Activated CD4-positive, CD25-positive, alpha-beta regulatory T cell (primary cell): ENCODE measurements at regions not wholly inside any gene's neighbourhood (a gene's known extent, or its start where the extent isn't known, plus 50 kb on each side); places are given as distances from the start of the nearest gene placed in this dataset.
"Not testable (repeated sequence)": the region's sequence is repeated elsewhere in the genome, so short reads cannot be mapped to it uniquely, and the experiment has no call there.

ENCODE experiments used
- DNase-seq, 4 experiments: peaks; one replicate each; lab custom pipeline; 2025; lab: John Stamatoyannopoulos, UW

GRCh38 chr2:172287605-172288315 is 139.6 kb upstream of the ITGA6 start:
- DNase-seq: no peak

GRCh38 chr2:172288603-172289002 is 138.8 kb upstream of the ITGA6 start:
- peak in 1 of 4 experiments; percentile 4 for DNase-seq

- DNase-seq: no peak
These were observed 133.4 kb upstream of the ITGA6 start for GRCh38 chr2:172293952-172294351.

GRCh38 chr2:172294983-172295382 is 132.4 kb upstream of the ITGA6 start:
- no peak for DNase-seq

- DNase-seq: no peak
These were observed 131.7 kb upstream of the ITGA6 start for GRCh38 chr2:172295677-172296076.

- DNase-seq: no peak
These were observed 130.9 kb upstream of the ITGA6 start for GRCh38 chr2:172296267-172297046.

- no peak for DNase-seq
These were observed 129.9 kb upstream of the ITGA6 start for GRCh38 chr2:172297531-172297930.

- DNase-seq: no peak
These were observed 129.4 kb upstream of the ITGA6 start for GRCh38 chr2:172297950-172298349.

- DNase-seq: no peak
These were observed 127.6 kb upstream of the ITGA6 start for GRCh38 chr2:172299741-172300140.

GRCh38 chr2:172300851-172301250 is 126.5 kb upstream of the ITGA6 start:
- no peak for DNase-seq

- no peak for DNase-seq
These were observed 122.3 kb upstream of the ITGA6 start for GRCh38 chr2:172305066-172305465.

- DNase-seq: no peak
These were observed 119.6 kb upstream of the ITGA6 start for GRCh38 chr2:172307800-172308199.

GRCh38 chr2:172308253-172308935 is 119.0 kb upstream of the ITGA6 start:
- no peak for DNase-seq

- DNase-seq: no peak
These were observed 115.5 kb upstream of the ITGA6 start for GRCh38 chr2:172311921-172312345.

- no peak for DNase-seq
These were observed 113.6 kb upstream of the ITGA6 start for GRCh38 chr2:172313715-172314341.

- not testable (repeated sequence) for DNase-seq
These were observed 112.3 kb upstream of the ITGA6 start for GRCh38 chr2:172315070-172315469.

GRCh38 chr2:172322049-172322448 is 105.3 kb upstream of the ITGA6 start:
- DNase-seq: no peak

GRCh38 chr2:172323256-172323655 is 104.1 kb upstream of the ITGA6 start:
- DNase-seq: no peak

GRCh38 chr2:172323861-172324597 is 103.4 kb upstream of the ITGA6 start:
- no peak for DNase-seq

GRCh38 chr2:172326211-172326509 is 101.2 kb upstream of the ITGA6 start:
- DNase-seq: no peak

GRCh38 chr2:172328103-172328841 is 99.1 kb upstream of the ITGA6 start:
- no peak for DNase-seq
